GM18519 (cell line): ENCODE measurements at regions not wholly inside any gene's neighbourhood (a gene's known extent, or its start where the extent isn't known, plus 50 kb on each side); places are given as distances from the start of the nearest gene placed in this dataset.
"Not testable (repeated sequence)": the region's sequence is repeated elsewhere in the genome, so short reads cannot be mapped to it uniquely, and the experiment has no call there.

Source experiments
- ATAC-seq: cut with Tn5 transposase; IDR thresholded peaks from one replicate; pipeline ENCODE4 v1.9.1; 2021; ENCODE audit warnings: mild to moderate bottlenecking, moderate library complexity; ENCODE audit not compliant: unreplicated experiment, low FRiP score

DNA sequence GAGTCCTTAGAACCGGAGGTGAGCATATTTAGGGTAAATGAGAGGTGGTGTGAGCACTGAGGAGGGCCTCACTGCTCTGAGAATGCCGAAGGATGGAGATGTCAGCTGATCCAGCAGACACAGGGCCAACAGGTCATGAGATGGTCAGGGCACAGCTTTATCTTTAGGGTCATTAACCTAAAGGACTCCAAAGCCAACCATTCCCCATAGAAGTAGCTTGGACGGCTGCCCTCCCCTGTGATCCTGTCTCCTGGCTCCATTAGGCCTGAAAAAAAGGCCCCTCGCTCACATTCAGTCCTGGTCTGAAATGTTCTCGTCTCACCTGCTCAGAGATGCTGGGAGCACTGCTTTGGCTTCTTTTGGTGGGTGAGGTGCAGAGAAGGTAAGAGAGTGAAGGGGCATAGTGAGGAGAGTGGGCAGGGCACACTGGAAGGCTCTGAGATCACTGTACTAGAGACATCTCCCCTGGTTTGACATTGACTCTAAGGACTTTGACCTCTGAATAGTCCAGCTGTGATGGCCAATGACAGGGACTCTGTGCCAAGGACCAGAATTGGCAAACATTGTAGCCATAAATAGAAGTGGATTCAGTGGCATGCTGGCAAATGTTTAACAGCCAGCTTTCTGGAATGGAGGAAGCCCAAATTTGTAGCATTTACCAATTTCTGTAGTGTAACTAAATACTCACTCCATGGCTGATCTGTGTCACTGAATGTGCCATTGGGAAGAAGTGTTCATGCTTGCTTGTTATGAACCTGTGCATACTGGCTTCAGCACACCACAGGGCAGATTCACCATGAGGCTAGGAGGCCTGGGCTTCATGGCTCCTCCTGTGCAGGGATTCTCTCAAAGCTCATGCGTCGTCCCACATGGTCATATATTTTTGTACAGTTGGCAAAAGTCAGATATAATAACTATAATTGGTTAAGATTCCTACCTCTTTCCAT is 76.2 kb upstream of the MRPS22 start:
- ATAC-seq, result no peak

- no peak for ATAC-seq
Observed at GRCh38 chr3:139269984-139270383, 73.8 kb upstream of the MRPS22 start.

- ATAC-seq, result not testable (repeated sequence)
Observed at GRCh38 chr3:139270652-139271051, 73.2 kb upstream of the MRPS22 start.

GRCh38 chr3:139280027-139280671 is 63.7 kb upstream of the MRPS22 start:
- ATAC-seq, result no peak

DNA sequence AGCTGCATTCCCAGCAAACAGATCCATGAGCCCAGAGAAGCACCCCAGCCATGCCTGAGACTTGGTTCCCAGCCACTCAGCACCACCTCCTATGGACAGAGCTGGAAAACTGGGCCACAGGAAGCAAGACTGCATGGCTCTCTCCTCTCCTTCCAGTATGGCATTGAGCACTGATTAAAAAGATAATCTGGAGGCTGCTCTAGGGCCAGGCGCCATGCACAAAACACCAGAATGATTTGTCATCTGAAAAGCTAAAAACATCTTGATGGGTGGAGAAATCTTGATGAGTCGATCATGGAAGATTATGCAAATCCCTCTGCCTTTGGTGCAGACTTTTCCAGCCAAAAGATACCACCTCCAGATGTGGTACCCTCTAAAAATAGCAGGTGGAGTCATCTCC is 62.7 kb upstream of the MRPS22 start:
- ATAC-seq, result no peak

- ATAC-seq, result no peak
Observed at GRCh38 chr3:139281522-139282196, 62.2 kb upstream of the MRPS22 start.

DNA sequence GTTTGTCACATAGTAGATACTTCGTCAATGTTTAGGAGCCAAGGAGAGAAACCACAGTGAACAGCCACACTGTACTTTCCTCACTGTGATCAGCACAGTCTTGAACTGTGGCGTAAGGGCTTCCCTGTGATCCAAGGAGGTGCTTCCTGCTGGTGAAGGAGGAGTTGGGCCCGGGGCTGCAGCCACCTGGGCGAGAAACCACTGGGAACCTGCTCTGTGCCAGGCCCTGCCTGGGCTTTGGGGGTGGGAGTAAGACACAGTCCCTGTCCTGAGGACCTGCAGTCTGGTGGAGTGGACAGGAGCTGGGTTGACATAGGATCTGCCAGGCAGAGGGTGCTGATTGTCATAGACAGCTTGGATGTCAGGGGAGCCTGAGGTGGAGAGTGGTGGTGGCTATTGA is 60.5 kb upstream of the MRPS22 start:
- ATAC-seq, result no peak

DNA sequence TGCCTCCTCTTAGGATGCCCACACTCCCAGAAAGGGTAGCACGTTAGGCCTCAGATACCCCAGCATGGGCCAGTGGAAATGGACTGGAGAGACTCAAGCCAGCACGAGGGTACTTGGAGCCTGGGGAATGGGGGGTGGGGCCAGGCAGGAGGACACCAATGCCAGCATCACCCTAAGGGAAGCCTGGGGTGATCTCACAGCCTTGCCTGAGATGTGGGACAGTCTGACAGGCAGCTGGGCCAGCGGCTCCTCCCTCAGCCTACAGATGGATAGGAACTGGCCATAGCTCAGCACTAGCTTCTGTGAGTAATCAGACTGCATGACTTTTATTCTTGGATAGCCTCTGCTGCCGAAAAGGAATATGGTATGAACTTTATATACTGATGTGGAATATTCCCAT is 59.6 kb upstream of the MRPS22 start:
- ATAC-seq, result no peak

DNA sequence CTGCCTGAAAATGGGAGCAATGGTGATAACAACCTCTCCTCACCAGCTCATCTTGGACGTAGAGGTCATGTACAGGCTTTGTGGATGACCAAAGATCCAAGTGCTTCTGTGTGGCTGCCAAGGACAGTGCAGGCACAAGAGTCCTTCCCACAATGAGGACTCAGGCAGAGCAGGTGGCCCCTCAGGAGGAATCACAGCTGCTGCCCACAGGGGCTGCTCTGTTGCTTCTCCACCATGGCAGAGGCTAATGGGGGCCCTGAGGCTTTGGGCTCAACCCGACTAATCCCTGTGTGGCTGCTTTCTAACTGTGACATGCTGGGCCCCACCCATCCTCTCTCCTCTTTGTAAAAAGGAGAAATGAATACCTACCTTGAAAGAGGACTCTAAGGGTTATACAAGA is 58.1 kb upstream of the MRPS22 start:
- no peak for ATAC-seq

DNA sequence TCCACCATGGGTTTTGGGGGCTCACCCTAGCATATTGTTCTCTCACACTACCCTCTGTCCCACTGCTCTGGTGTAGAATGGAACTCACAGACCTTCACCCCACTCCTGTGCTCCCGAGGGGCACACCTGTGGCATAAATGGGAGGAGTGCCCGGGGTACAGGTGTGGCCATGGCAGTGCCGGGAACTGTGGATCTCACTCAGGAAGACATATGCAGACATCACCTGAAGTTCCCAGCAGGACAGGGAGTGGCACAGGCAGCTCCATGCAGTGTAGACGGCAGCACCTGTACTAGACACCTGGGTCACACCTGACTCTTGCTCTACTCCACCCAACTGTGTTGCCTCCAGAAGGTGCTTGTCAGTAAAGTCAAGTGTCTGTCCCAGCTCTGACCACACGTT is 57.6 kb upstream of the MRPS22 start:
- no peak for ATAC-seq

DNA sequence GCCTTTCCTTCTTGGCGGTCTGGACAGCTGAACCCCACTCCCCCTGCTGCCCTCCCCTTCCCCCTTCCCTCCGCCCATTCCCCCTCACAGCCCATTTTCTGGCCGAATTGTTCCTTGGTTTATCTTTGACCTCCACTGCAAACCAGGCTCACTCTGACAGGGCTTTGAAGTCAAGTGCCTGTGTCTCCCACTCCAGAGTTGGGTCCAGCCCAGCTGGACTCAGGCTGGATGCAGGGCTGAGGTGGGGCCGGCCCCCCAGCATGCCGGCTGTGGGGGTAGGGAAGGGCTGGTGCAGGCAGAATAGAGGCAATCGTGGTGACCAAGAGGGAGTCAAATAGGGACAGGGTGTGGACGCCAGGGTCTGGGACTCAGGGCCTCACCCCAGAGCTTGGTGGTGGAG is 57.0 kb upstream of the MRPS22 start:
- no peak for ATAC-seq

- no peak for ATAC-seq
Observed at GRCh38 chr3:139287557-139287956, 56.3 kb upstream of the MRPS22 start.

- ATAC-seq, result no peak
Observed at GRCh38 chr3:139288266-139288821, 55.5 kb upstream of the MRPS22 start.

DNA sequence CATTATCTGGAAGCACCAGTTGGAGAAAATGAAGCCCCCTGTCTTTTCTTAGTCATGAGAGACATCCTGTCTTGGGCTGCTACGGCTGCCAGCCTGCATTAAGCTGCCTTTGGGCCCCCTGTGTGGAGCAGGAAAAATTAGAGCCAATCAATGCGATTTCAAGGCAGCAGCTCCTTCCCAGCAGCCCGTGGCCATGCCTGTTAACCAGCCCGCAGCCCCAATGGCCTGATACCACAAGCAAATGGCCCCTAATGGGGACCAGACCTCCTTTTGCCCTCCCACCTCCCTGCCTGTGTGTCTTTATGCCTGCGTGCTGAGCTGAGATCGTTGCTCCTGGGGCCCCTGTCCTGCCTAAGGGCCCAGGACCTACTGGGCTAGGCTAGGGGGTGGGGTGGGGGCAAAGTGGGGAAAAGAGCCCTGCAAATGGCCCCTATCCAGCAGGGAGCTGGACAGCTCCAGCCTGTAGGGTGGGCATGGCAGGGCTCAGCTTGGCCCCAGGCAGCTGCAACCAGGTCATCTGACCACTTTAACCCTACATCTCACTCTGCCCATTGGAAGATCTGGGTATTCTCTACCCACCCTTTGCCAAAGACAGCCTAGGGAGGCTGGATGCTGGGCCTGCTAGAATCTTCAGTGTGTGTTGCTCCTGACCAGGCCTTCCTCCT is 53.8 kb upstream of the MRPS22 start:
- ATAC-seq, result no peak

DNA sequence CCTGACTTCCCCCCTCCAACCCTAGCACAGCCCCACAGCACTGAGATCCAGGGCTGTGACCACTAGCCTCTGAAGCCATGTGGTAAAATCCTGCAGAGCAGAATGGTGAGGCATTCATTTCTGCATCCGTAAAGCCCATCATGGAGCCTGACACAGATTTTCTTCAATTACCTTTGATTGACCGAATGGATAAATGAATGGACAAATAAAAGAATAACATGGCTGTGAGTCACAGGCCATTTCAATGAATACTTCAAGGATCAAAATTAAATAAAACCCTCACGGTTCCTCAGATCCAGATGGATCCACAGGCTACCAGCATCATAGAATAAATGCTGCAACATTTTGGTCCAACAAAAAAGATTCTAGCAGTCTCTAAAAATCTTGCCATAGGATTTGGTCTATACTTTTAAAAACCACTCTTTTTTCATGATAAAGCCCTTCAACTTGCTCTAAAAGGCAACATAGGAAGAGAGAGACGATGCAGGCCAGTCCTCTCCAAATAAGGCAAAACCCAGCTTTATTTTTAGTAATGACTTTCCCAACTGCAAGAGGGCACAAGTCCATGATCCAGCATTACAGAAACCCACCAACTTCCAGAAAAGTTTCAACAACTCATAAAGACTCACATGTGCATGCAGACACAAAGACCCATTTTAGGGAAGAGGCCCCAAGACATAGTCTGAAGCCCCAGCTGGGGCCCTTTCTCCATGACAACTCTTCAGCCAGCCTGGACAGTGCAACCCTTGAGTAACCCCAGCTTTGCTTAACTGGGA is 52.4 kb upstream of the MRPS22 start:
- no peak for ATAC-seq

DNA sequence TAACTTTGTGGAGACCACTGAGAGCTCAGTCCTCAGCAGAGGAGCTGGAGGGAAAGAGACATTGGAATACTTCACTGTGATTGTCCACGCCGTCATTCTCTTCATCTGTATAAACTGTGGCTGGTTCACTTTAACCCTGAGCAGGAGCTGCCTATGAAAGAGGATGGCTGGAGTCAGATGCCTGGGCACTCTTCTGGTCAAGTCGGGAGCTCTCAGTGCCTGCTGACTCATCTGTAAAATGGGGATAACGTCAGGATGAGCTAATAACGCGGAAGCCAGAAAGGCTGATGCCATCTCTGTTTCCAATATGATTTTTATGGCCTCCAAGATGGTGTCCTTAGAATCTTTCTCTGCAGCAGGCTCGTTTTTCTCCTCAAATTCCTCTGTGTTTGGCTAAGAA is 51.6 kb upstream of the MRPS22 start:
- no peak for ATAC-seq

- no peak for ATAC-seq
Observed at GRCh38 chr3:139292711-139293664, 50.8 kb upstream of the MRPS22 start.

DNA sequence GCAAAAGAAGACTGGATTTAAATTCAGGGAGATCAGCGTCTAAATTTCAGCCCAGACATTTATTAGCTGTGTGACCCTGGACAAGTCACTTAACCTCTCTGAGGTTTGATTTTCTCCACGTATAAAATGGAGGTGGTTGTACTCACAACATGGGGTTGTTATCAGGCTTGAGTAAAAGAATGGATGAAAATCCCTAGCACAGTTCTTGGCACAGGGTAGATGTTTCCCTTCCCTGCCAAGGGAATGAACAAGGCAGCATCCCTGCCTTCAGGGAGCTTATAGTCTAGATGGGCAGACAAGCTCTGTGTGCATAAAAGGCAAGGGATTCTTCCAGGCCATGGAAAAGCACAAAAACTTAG is 50.2 kb upstream of the MRPS22 start:
- no peak for ATAC-seq
